Activated CD8-positive, alpha-beta memory T cell treated with anti-CD3 and anti-CD28 coated beads, Interleukin-2, amount 50 U/mL, for 24 hours (primary cell): ENCODE measurements at regions not wholly inside any gene's neighbourhood (a gene's known extent, or its start where the extent isn't known, plus 50 kb on each side); places are given as distances from the start of the nearest gene placed in this dataset.

Experiments used
- DNase-seq: peaks from one replicate; pipeline ENCODE4 v3.0.0-alpha.2; 2020; ENCODE audit errors: extremely low read depth

DNA sequence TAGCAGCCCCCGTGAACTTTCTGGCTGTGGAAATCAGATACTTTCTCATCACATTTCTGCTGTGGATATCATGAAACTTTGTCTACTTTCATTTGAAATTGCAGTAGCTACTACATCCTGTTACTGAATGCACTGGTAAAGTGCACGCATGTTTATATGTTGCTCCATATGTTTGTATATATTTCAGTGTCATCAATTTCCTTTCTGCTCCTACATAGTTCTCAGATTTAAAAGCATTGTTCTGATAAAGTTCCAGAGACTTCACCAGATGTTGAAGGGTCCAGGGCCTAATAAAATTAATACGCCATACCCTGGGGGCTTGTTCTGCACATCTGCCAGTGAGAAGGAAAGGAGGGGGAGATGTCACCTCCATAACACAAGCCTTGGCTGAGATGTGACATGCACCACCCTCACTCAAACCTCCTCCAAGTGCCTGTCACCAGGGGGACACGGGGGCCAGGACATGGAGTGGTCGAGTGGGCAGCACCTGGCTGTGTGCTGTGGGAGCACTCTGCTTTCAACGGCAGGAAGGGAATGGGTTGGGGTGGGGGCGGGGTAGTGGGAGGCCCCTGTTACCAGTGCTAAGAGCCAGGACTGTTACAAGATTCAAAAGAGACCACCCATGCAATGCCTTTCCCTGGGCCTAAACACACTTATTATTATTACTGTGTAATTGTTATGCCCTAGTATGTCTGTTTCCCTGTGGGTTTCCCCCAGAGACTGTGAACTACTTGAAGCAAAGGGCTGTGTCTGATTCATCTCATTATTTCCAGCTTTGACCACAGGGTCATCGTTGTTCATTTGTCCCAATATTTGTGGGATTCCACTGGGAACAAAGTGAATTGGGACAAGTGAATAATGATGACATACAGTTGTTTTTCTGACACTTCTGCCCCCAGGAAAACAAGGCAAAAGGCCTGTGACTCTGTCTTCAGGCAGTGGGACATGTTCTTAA, 193.4 kb downstream of the FOXL1 start:
- DNase-seq, result no peak

DNA sequence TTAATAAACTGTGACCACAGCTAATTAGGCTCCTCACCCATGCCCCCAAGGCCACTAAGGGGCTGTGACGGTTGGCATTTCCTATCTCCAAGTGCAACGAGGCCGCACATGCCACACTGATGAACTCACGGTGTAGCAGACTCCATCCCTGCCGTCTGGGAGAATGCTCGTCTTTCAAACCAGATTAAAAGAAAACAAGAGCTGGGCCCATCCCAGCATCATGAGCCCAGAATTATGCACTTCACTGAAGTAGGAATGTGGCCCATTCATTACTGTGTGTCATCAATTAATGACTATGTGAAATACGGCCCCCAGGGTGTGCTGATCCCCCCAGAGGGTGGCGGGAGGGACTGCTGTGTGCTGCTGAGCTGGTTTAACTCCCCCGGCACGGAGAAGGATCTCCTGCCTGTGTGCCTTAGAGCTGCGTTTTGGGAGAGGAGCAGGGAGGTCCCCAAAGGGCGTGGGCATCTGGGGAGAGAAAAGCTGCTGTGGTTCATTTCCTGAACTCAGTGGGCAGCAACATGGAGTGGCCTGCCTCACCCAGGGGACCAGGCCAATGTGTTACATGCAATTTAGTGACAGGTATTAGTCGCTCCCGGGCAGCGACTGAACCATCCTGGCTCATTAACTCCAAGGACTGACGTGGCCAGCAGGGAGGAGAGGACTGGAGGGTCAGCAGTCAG, 194.5 kb downstream of the FOXL1 start:
- no peak for DNase-seq

DNA sequence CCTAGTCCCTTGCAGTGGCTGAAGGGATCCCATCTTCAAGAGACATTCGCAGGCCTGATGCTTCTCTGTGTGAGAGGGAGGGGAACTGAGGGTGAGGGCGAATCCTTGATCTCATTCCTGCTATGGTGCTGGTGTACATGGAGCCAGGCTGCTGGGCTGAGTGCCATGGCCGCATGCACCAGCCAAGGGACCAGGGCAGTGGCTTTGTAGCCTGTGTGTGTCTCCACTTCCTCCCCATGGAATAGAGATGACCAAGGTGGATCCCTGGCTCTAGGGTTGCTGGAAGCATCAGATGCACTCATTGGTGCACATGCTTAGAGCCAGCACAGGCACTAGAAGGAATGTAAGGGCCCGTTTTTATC, 195.0 kb downstream of the FOXL1 start:
- DNase-seq, result no peak

DNA sequence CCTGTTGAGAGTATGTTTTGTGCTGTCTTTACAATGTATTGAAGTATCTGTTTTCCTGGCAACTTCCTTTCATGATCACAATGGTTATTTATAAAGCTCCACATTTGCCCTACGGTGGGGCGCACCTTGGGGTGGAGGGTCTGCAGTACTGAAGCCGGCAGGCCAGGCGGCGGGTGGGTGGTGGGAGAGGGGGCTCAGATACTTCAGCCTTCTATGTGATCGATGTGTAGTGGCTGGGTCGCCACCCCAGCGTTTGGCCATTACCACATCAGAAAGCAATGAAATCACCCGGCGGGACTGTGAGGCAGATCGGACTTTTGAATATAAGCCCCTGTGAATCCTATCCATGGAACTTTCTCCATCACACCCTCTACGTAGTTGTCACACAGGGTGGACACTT, 196.6 kb downstream of the FOXL1 start:
- DNase-seq, result no peak

DNA sequence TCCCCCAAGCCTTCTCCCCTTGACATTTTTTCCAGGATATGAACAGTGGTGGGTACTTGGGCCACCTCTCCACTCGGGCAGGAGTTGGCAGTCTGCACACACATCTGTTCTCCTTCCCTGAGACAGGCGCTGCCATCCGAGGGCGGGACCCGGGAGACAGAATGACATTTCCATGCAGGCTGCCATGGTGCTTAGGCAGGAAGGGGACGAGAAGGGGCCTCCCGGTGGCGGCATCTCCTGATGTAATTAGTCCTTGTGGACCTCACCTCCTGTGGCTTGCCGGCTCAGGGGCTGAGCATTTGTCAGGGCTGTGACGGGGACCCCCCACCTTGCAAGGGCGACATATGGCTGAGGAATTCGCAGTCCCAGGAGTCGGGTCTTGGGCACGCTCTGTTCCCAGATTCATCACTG, 197.2 kb downstream of the FOXL1 start:
- DNase-seq, result no peak

DNA sequence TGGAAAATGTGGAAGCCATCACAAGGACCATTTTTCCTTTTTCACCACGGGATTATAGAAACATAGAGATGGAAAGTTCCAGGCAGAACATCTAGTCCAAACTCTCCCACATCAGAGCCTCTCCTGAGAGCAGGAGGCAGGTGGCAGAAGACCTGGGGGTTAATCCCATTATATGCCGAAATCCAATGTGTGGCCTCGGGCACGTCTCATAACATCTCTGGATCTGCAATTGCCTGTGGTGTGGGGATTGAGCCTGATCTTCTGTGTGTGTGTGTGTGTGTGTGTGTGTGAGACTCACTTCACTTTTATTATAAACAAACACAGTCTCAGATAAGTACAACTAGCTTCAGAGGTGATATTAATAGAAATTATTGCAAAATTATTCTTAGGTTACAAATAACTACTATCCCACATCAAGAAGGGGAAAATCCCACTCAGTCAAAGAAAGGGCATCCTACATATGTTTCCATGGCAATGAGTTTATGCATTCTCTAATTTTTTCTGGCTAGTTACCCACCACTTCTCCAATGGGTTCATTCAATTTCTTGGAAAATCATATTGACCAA, 199.1 kb downstream of the FOXL1 start:
- DNase-seq, result no peak

DNA sequence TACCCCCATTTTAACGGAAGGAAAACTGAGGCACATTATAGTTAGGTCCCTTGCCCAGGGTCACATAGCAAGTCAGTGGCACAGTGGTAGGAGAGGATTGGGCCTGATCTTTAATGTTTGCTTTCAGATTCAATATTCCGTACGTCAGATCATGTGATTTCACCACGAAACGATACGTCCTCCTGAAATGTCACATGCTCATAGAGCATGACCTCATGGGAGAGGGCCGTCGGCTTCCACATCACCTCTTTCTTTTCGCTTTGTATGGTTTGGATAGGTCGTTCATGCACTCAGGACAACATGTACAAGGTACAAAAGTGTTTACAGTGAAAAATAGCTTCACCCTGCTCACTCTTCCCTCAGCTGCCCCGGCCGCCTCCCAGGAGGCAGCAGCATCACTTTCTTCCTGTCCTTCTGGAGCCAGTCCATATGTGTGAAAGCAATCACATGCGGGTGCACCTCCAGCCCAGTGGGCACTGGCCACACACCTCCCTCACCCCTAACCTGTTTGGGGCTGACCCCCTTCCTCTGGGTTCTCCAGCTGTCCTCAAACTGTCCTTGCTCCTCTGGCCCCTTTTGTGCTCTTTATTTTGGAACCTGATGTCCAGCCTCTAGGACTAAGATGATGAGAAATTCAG, 199.9 kb downstream of the FOXL1 start:
- no peak for DNase-seq

DNA sequence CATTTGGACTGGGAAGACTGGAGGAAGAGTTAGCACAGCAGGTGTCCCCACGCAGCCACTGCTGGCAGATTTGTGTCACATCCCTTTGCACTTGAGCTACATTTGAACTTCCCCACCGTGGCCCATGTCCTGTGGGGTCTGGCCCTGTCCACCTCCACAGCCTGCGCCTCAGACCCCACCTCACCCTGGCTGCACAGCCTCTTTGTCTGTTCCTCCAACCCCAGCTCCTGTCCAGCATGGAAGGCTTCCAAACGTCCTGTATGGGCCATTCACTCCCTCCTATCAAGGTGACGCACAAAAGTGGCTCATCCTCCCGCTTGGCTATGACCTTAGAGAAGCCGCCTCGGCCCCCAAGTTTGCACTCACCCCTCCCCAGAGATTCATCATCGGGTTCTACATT, 200.6 kb downstream of the FOXL1 start:
- DNase-seq, result no peak

DNA sequence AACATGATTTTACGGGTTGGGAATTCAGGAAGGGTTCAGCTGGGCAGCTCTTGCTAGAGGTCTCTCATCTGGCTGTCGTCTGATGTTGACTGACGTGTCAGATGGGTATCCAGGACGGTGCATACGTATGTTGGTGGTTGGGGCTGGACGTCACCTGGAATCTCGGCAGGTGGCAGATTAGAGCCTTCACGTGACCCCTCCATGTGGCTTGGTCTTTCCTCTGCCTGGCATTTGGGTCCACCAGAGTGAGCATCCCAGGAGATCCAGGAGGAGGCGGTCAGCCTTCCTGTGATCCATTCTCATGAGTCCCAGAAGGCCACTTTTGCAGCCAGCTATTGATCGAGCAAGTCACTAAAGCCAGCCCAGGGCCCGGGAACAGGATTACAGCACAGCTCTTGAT, 202.7 kb downstream of the FOXL1 start:
- no peak for DNase-seq

DNA sequence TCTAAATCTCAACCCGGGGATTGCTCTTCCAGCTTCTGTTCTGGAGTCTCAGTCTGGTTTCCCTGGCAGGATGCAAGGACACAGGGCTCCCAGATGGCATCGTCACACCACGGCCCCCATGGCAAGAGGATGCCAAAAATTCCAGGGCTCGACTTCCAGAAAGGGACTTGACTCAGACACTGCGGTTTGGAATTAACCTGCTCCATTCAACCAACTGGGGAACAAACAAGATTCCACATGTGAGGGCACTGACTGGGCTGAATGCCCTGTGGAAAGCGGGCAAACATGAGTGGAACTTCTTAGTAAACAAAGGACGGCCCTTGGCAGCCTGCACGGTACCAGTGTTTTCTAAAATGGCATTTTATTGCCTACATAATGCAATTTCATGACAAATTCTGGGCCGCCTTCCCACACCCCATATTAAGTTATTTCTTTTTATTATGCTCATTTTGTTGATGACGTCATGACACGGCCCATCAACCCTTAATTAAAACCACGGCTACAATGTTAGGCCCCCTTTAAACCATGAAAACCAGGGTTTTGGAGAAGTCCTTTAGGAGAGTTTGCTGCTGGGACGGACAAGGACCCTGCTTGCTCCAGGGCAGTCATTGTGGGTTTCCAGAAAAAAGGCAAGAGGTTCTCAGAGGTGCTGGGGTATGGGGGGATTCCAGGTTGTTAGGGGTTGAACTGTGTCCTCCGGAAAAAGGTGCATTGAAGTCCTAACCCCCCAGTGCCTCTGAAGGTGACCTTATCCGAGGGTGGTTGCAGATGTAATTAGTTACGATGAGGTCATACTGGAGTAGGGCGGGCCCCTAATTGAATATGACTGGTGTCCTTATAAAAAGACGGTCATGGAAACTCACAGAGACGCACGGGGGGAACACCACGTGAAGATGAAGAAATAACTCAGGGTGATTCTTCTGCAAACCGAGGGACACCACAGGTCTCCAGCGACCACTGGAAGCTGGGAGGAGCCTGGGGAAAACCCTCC, 205.6 kb downstream of the FOXL1 start:
- no peak for DNase-seq

DNA sequence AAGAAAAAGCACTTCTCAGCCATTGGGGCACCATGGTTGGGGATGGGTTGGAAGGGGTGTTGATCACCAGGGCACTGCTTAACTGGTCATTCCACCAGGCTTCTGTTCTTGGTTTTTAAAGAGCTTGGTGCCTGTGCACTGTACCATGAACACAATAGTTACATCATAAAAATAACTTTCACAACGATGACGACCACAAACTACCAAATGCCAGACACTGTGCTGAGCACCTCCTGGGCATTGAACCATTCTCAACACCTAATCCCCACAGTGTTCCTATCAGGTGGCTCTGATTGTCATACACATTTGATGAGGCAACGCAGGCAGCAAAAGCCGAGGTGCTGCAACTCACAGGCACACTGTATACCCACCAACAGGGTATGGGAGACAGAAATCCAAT, 208.0 kb downstream of the FOXL1 start:
- DNase-seq, result no peak

DNA sequence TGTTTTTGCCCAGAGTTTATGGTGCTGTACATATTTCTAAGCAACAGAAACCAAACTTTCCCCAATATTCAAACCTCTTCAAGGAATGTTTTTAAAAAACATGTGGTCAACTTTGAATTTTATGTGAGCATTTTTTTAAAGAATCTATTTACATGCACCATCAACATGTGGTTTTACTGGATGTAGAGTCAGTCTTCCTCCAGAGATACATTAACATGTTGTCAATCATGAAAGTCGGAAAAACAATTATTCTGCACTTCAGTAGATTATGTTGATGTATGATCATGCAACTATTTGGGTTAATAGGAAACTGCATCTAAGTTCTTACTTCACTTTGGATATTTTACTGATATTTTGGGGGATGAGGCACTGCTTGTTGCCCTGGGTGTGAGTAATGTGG, 208.6 kb downstream of the FOXL1 start:
- DNase-seq, result no peak

DNA sequence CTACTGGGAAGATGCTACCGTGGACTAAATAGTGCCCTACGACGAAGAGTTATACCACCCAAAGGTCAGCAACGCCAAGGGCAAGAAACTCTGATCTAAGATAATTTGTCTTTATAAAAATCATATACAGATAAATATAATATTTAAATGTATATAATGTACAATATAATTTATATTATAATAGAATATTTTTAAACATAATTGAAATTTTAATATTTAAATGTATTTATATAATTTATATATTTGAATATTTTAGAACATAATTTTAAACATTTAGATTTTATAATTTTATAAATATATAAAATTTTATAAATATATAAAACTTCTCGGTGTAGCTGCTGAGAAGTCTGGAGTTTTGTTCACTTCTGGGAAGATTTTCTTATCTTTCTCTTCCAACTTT, 209.2 kb downstream of the FOXL1 start:
- no peak for DNase-seq

DNA sequence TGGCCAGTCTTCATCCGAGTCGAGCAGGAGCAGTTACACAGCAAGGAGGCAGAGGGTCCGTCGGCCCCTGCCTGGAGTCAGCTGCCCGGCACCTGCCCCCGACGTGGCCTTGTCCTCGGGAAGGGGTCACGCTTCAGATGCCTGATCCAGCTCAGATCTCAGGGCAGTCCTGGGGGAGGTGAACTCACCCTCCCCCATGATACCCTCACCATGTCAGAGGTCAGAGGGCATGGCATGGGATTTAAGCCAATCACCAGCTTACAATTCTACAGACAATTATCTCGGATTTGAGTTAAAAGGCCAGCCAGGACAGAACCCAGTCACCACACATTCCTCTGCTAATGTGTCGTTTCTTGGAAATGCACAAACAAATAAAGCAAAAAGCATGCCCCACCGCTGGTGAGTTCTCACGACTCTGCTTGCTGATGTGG, 211.3 kb downstream of the FOXL1 start:
- DNase-seq, result no peak

DNA sequence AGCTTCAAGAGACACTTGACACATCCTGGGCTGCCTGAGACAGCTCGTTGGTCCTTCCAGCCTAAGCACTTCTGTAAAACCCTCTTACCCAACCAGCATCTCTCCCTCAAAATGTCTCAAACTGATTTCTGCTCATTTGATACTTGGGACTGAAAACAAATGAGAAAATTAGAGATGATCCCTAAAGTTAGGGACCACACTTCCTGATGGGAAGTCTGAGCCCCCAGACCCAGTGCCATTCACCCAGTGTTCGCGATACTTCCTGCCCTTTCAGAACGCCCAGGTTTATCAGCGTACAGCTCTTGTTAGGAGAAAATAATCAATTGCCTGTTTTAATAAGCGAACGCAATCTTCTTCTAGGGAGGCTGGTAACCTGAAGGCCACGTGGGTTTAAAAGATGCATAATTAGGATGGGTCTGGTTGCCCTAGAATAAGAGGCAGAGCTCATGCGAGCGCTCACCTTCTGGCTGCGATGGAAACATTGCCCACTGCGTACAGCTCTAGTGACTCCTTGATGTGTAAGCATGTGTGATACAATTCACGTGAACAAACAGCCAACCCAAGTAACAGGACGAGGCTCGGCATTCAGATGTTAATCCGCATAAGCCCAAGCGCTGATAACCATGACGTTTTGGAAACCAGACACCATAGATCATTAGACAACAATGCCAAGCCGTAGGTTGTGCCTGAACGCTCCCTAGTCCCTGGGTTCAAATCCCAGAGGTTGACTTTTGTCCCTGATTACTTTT, 213.1 kb downstream of the FOXL1 start:
- no peak for DNase-seq

DNA sequence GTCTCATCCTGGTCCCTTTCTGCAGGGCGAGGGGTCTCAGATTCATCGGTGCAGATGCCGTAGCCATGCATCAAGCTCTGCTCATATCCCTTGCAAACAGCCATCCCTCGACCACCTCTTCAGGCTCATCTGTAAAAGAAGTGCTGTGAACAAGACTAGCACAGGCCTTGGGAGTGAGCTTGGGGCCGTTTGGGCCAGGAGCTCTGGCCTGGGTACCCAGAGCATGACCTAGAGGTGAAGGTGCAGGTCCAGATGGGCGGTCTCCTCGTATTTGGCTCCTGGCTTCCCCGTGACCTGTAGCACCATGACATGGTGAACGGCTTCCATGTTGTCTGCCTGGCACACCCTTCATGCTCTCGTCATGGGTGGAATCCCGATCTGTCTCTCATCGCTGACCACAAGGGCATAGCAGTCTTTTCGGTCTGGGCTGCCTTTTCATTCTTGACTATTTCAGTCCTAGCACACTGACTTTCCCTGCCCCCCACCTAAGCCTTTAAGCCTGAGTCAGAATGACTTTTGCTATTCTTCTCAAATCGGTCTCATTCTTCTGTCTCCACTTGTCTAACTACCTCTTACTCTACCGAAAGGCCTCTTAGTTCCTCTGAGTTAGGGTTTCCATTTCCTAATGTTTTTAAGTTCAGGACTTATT, 216.0 kb downstream of the FOXL1 start:
- no peak for DNase-seq

DNA sequence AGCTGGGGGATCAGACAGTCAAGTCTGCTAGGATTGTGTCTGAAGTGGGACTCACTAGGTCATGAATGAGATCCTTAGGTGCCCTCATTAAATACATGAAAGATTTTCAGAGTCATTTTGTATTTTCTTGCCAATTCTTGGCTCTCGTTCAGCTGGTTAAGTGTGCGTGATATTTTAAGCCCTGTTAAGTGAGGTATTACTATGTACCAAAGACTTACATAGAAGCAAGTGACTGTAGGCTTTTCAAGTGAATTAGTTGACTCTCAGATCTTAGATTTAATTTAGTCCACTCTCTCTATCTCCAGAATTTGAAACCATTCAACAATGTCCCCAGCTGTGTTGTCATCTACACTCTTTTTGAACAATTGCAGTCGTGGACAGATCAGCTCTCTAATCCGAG, 219.4 kb downstream of the FOXL1 start:
- no peak for DNase-seq

DNA sequence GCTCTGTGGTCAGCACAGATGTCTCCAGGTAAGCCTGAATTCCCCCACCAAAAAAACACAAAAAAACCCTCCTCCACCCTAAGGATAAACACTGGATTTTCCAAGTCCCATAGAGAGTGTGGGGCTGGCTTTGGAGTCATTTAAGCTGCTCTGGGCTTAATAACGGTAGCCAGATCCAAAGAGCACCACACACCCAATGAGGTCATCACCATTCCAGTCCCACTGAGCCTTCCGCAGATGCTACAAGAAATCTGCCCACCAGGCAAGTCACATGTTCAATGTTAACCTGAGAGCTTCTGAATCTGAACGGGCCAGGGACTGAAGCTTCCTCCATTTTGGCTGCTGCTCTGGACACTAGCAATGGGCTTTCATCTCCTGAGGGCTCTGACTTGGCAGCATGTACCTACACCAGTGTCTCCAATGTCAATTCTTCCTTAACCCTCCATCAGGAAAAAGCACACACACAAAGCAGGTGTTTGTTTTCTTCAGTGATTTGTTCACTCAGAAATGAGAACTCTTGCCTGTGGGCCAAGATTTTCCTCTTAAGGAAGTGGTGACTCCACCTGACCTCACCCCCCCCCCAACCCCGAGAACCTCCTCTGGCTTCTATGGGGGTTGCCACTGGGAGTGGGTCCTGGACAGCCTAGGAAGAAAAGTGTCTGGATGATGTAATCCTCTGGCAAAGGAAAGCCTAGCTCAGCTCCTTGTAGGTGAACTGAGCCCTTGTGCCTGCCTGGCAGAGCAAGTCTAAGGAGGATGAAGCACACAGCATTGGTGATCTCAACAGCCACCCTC, 220.1 kb downstream of the FOXL1 start:
- DNase-seq, result no peak

DNA sequence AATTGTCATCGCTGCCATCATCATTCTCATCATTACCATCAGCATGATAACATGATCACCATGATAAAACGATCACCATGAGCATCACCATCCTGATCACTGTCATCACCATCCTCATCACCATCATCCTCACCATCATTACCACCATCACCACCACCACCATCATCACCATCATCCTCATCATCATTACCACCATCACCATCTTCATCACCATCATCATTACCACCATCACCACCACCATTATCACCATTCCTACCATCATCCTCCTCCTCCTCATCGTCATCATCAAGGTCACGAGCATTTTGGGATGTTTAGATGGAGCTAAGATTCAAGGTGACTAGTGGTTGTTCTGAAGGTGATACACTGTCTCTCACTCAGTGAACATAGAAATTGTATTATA, 221.0 kb downstream of the FOXL1 start:
- no peak for DNase-seq
